K562 (cell line): ENCODE measurements at regions not wholly inside any gene's neighbourhood (a gene's known extent, or its start where the extent isn't known, plus 50 kb on each side); places are given as distances from the start of the nearest gene placed in this dataset.

Experiments used
- ATAC-seq: fragments of 200-7000 bp; cut with Tn5 transposase; 3 replicates; pipeline ENCODE4 v1.9.1; 2020; ENCODE audit warnings: moderate library complexity
- BruUV-seq: library from RNA; stranded (reverse); fragments of 400-500 nt; replicated peaks from 2 replicates; lab custom pipeline; 2021; lab: Mats Ljungman, UMichigan
- CTCF ChIA-PET: fragments of 300-600 bp; formaldehyde crosslinking; extraction: SDS; loops from one replicate; lab custom pipeline; 2021; ENCODE audit warnings: low intra/inter-chr PET ratio; lab: Yijun Ruan, JAX
- POLR2A ChIA-PET: fragments of 300-600, 350-650 bp; sonication (Branson Sonifier 250); formaldehyde crosslinking; extraction: SDS; loops from one replicate; lab custom pipeline; 2021; ENCODE audit warnings: antibody characterized with exemption, inconsistent platforms; lab: Yijun Ruan, JAX
- DNase-seq, 4 experiments: peaks; one replicate each; pipeline versions ENCODE4 v3.0.0 to v3.0.0-alpha.2; 2011 to 2018; ENCODE audit warnings: low spot score in 3 of 4, mixed read lengths in 3 of 4; ENCODE audit errors: extremely low read depth in 1 of 4
- FAIRE-seq: peaks from 2 replicates; lab custom pipeline; 2011; peaks lifted over from hg19 to GRCh38; lab: Jason Lieb, UNC
- H2AFZ ChIP-seq: 2 replicates; pipeline ENCODE4 v1.6.0; 2011; ENCODE audit warnings: low read depth, low read length, control low read depth, inconsistent platforms
- H3K27ac ChIP-seq: fragments of 200-600 bp; 3 replicates; pipeline ENCODE4 v1.8.0; 2011; ENCODE audit warnings: low read depth, mild to moderate bottlenecking, control low read depth, inconsistent platforms, low read length, moderate library complexity, mixed read lengths; ENCODE audit errors: extremely low read depth
- H3K27me3 ChIP-seq, 2 experiments: fragments of 300-600 bp in 1 of 2; 2 replicates in 1 of 2; 3 replicates in 1 of 2; pipeline versions ENCODE4 v1.6.0 to v1.8.0; 2011; ENCODE audit warnings: inconsistent platforms in 2 of 2, low read length in 2 of 2, mild to moderate bottlenecking in 1 of 2, mixed read lengths in 1 of 2, moderate library complexity in 1 of 2; ENCODE audit not compliant: control insufficient read depth in 2 of 2, insufficient read depth in 2 of 2
- H3K36me3 ChIP-seq: fragments of 300-600 bp; 3 replicates; pipeline ENCODE4 v1.8.0; 2011; ENCODE audit warnings: mild to moderate bottlenecking, low read length, inconsistent platforms; ENCODE audit not compliant: control insufficient read depth, insufficient read depth
- H3K4me1 ChIP-seq, 2 experiments: fragments of 200-600 bp in 1 of 2; replicated peaks in 1 of 2; 2 replicates in 1 of 2; 3 replicates in 1 of 2; pipeline versions ENCODE4 v1.5.1 to v1.8.0; 2011; ENCODE audit warnings: inconsistent platforms in 2 of 2, low read length in 2 of 2, mild to moderate bottlenecking in 1 of 2, mixed read lengths in 1 of 2, moderate library complexity in 1 of 2; ENCODE audit not compliant: control insufficient read depth in 2 of 2, insufficient read depth in 2 of 2
- H3K4me2 ChIP-seq: 2 replicates; pipeline ENCODE4 v1.6.1; 2011; ENCODE audit warnings: low read length, control low read depth, inconsistent platforms, mixed read lengths; ENCODE audit not compliant: insufficient read depth
- H3K4me3 ChIP-seq: fragments of 200-600 bp; sonication (generic), shearing (Covaris generic); 2 replicates; pipeline ENCODE4 v1.5.1; 2016; ENCODE audit warnings: control low read depth, inconsistent platforms
- H3K79me2 ChIP-seq: fragments of 200-600 bp; 3 replicates; pipeline ENCODE4 v1.8.0; 2011; ENCODE audit warnings: low read length, inconsistent platforms; ENCODE audit not compliant: control insufficient read depth, insufficient read depth
- H3K9ac ChIP-seq, 2 experiments: 2 replicates each; pipeline versions ENCODE4 v1.6.0 to v1.6.1; 2011; ENCODE audit warnings: low read depth in 2 of 2, low read length in 2 of 2, control low read depth in 1 of 2, inconsistent platforms in 1 of 2, mild to moderate bottlenecking in 1 of 2, mixed read lengths in 1 of 2; ENCODE audit not compliant: insufficient read depth in 1 of 2
- H3K9me1 ChIP-seq: one replicate; pipeline ENCODE4 v1.6.0; 2011; ENCODE audit warnings: inconsistent platforms, mild to moderate bottlenecking, low read length, moderate library complexity; ENCODE audit not compliant: control insufficient read depth, insufficient read depth
- H3K9me3 ChIP-seq: replicated peaks from 2 replicates; pipeline ENCODE4 v1.5.1; 2011; ENCODE audit warnings: low read depth, low read length, inconsistent platforms; ENCODE audit not compliant: control insufficient read depth, insufficient read depth
- H4K20me1 ChIP-seq: replicated peaks from 2 replicates; pipeline ENCODE4 v1.6.1; 2011; ENCODE audit warnings: low read length, inconsistent platforms, mixed read lengths; ENCODE audit not compliant: control insufficient read depth, insufficient read depth
- BRD4 ChIP-seq: fragments of 200-600 bp; sonication (generic); IDR thresholded peaks from 2 replicates; pipeline ENCODE4 v1.6.1; 2017; ENCODE audit warnings: inconsistent platforms
- CSDE1 ChIP-seq, 2 experiments: fragments of 450-650 bp; IDR thresholded peaks; 2 replicates each; pipeline ENCODE4 v1.6.1; 2016; ENCODE audit warnings: mild to moderate bottlenecking in 1 of 2
- DMBX1 ChIP-seq: fragments of 250-450 bp; sonication (Bioruptor Pico); IDR thresholded peaks from 2 replicates; pipeline ENCODE4 v1.8.0; 2022; ENCODE audit warnings: inconsistent platforms, mild to moderate bottlenecking, moderate library complexity, borderline replicate concordance
- EHMT2 ChIP-seq: fragments of 450-650 bp; IDR thresholded peaks from 2 replicates; pipeline ENCODE4 v1.6.1; 2018; ENCODE audit warnings: antibody characterized with exemption
- HSF4 ChIP-seq: fragments of 250-450 bp; sonication (Bioruptor Pico); IDR thresholded peaks from 2 replicates; pipeline ENCODE4 v2.1.2; 2022; ENCODE audit warnings: mild to moderate bottlenecking, moderate library complexity, borderline replicate concordance
- RBM17 ChIP-seq: fragments of 200-400 bp; formaldehyde crosslinking; IDR thresholded peaks from 2 replicates; pipeline ENCODE4 v1.6.1; 2017; ENCODE audit warnings: low read depth, mild to moderate bottlenecking, low read length, borderline replicate concordance
- RBM25 ChIP-seq: fragments of 200-400 bp; formaldehyde crosslinking; IDR thresholded peaks from 2 replicates; pipeline ENCODE4 v1.6.1; 2018; ENCODE audit warnings: low read length, low read depth, moderate library complexity; ENCODE audit not compliant: severe bottlenecking
- SIN3B ChIP-seq: fragments of 450-650 bp; IDR thresholded peaks from 2 replicates; pipeline ENCODE4 v1.6.1; 2017; ENCODE audit warnings: low read depth, mild to moderate bottlenecking, moderate library complexity
- SMARCC2 ChIP-seq: fragments of 450-650 bp; IDR thresholded peaks from 2 replicates; pipeline ENCODE4 v1.6.1; 2017; ENCODE audit warnings: antibody characterized with exemption, moderate library complexity, mild to moderate bottlenecking, low read depth
- SMC3 ChIP-seq: conservative IDR thresholded peaks from 2 replicates; pipeline ENCODE4 v1.6.1; 2011; ENCODE audit warnings: low read depth, low read length, improper control_type of control experiment; ENCODE audit not compliant: insufficient read depth
- TCF7L2 ChIP-seq: fragments of 150-350 bp; IDR thresholded peaks from 2 replicates; pipeline ENCODE4 v1.6.1; 2016; ENCODE audit warnings: low read depth, mild to moderate bottlenecking, low read length, moderate library complexity
- ZNF146 ChIP-seq: IDR thresholded peaks from one replicate; pipeline ENCODE4 v1.6.1; 2018; ENCODE audit warnings: missing compliant biosample characterization; ENCODE audit not compliant: unreplicated experiment
- ZNF165 ChIP-seq: fragments of 250-450 bp; sonication (Bioruptor Pico); IDR thresholded peaks from 2 replicates; pipeline ENCODE4 v1.4.0; 2020; ENCODE audit warnings: borderline replicate concordance
- WGBS: fragments of 100-300 bp; shearing (Covaris generic); methylation state at CpG from one replicate; pipeline ENCODE4 v1.1.6; 2016; ENCODE audit warnings: low coverage, mixed read lengths; ENCODE audit not compliant: insufficient coverage; ENCODE audit errors: missing lambda C conversion rate; 5-methylcytosine and 5-hydroxymethylcytosine counted together
- in situ Hi-C: fragments of 300-500 bp; cut with MboI; formaldehyde crosslinking; loops from 4 replicates; pipeline ENCODE4 v1.15.0; 2018; ENCODE audit warnings: inconsistent platforms, mixed read lengths
- intact Hi-C: fragments of 100-400 bp; cut with micrococcal nuclease; formaldehyde crosslinking; loops from 2 replicates; pipeline ENCODE4 v1.14.2; 2022
- TF ChIP-seq, protein P1 (sequence below): fragments of 250-450 bp; sonication (Bioruptor Pico); IDR thresholded peaks from 2 replicates; pipeline ENCODE4 v1.8.0; 2022; ENCODE audit warnings: inconsistent platforms
- TF ChIP-seq, protein P2 (sequence below): sonication (generic); formaldehyde crosslinking; IDR thresholded peaks from 2 replicates; pipeline ENCODE4 v1.8.0; 2022; ENCODE audit warnings: mild to moderate bottlenecking, missing genetic modification reagents
- TF ChIP-seq, protein P3 (sequence below): fragments of 450-650 bp; IDR thresholded peaks from 2 replicates; pipeline ENCODE4 v1.6.1; 2017; ENCODE audit warnings: antibody characterized with exemption, mild to moderate bottlenecking

DNA sequence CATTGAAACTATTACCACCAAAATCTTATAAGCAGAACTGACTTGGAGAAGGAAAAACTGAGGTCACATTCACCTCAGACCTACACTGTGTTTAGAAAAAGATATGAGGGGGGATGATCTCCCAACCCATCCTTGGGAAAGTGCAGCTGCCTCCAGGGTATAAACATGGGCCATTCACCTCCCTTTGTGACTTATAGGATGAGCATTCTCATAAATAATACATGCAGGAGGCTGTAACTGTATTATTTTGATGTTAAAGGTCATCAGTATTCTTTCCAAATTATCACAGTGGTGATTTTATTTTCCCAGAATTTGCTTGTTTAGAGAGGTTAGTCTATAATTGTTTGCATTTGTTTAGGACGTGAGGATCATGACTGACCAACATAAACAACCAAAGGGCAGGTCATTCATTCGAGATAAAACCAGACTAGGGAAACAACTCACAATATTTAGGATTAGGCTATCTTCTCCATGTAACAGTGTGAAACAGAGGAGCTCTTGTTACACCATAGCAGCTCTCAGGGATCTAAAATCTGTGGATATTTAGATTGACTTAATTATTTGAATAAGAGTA lies 109.2 kb upstream of the NR5A2 start (continued):
- TF ChIP-seq RBM25, result no peak
- TF ChIP-seq SMC3, result no peak
- TF ChIP-seq, protein P1, sequence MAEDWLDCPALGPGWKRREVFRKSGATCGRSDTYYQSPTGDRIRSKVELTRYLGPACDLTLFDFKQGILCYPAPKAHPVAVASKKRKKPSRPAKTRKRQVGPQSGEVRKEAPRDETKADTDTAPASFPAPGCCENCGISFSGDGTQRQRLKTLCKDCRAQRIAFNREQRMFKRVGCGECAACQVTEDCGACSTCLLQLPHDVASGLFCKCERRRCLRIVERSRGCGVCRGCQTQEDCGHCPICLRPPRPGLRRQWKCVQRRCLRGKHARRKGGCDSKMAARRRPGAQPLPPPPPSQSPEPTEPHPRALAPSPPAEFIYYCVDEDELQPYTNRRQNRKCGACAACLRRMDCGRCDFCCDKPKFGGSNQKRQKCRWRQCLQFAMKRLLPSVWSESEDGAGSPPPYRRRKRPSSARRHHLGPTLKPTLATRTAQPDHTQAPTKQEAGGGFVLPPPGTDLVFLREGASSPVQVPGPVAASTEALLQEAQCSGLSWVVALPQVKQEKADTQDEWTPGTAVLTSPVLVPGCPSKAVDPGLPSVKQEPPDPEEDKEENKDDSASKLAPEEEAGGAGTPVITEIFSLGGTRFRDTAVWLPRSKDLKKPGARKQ (CRISPR knock-in tag), result no peak
- no peak for TF ChIP-seq SMARCC2
- no peak for TF ChIP-seq ZNF165 (CRISPR knock-in tag)
- TF ChIP-seq CSDE1 (IDR thresholded peaks at IDR 0.05), result no peak
- no peak for TF ChIP-seq EHMT2
- TF ChIP-seq, all 486 proteins: peak for 0

DNA sequence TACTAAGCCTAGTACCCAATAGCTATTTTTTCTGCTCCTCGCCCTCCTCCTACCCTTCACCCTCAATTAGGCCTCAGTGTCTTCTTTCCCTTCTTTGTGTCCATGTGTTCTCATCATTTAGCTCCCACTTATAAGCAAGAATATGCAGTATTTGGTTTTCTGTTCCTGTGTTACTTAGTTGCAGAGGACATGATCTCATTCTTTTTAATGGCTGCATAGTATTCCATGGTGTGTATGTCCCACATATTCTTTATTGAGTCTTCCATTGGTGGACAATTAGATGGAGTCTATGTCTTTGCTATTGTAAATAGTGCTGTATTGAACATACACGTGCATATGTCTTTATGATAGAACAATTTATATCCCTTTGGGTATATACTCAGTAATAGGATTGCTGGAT lies 106.9 kb upstream of the NR5A2 start:
- Histone ChIP-seq H3K79me2 (no peaks in the 10 kb centered on the region), H3K4me2 (no peak overlapping the region), H3K36me3 (no peaks in the 10 kb centered on the region), H2AFZ (no peak overlapping the region), H3K4me3 (no peak overlapping the region), H3K27me3 (no peaks in the 10 kb centered on the region), H3K9me3 (no peaks in the 10 kb centered on the region), H4K20me1 (no peaks in the 10 kb centered on the region), H3K27ac (no peak overlapping the region), H3K4me1 (no peaks in the 10 kb centered on the region), H3K9ac (no peak overlapping the region), H3K9me1 (no peaks in the 10 kb centered on the region)
- in situ Hi-C loops, result no loop called here
- DNase-seq (no peak), FAIRE-seq (no peak), ATAC-seq (no peak)
- CTCF ChIA-PET, result no interaction called here
- WGBS, result 0% methylated on average over 2 of the region's 2 CpGs
- intact Hi-C loops, result no loop called here
- POLR2A ChIA-PET, result no interaction called here
- BruUV-seq, result no TSS peak
- TF ChIP-seq RBM17 (no peak), BRD4 (no peak), ZNF146 (peak; percentile 52), TCF7L2 (no peak), SIN3B (no peak), DMBX1 (CRISPR knock-in tag) (no peak), HSF4 (no peak)
- TF ChIP-seq, protein P2, sequence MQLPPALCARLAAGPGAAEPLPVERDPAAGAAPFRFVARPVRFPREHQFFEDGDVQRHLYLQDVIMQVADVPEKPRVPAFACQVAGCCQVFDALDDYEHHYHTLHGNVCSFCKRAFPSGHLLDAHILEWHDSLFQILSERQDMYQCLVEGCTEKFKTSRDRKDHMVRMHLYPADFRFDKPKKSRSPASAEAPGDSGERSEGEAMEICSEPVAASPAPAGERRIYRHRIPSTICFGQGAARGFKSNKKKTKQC, result no peak
- TF ChIP-seq, protein P3, sequence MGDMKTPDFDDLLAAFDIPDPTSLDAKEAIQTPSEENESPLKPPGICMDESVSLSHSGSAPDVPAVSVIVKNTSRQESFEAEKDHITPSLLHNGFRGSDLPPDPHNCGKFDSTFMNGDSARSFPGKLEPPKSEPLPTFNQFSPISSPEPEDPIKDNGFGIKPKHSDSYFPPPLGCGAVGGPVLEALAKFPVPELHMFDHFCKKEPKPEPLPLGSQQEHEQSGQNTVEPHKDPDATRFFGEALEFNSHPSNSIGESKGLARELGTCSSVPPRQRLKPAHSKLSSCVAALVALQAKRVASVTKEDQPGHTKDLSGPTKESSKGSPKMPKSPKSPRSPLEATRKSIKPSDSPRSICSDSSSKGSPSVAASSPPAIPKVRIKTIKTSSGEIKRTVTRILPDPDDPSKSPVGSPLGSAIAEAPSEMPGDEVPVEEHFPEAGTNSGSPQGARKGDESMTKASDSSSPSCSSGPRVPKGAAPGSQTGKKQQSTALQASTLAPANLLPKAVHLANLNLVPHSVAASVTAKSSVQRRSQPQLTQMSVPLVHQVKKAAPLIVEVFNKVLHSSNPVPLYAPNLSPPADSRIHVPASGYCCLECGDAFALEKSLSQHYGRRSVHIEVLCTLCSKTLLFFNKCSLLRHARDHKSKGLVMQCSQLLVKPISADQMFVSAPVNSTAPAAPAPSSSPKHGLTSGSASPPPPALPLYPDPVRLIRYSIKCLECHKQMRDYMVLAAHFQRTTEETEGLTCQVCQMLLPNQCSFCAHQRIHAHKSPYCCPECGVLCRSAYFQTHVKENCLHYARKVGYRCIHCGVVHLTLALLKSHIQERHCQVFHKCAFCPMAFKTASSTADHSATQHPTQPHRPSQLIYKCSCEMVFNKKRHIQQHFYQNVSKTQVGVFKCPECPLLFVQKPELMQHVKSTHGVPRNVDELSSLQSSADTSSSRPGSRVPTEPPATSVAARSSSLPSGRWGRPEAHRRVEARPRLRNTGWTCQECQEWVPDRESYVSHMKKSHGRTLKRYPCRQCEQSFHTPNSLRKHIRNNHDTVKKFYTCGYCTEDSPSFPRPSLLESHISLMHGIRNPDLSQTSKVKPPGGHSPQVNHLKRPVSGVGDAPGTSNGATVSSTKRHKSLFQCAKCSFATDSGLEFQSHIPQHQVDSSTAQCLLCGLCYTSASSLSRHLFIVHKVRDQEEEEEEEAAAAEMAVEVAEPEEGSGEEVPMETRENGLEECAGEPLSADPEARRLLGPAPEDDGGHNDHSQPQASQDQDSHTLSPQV, result no peak
